PC-3 (cell line): ENCODE measurements at regions not wholly inside any gene's neighbourhood (a gene's known extent, or its start where the extent isn't known, plus 50 kb on each side); places are given as distances from the start of the nearest gene placed in this dataset.

ENCODE experiments used
- ATAC-seq: fragments of 200-7000 bp; cut with Tn5 transposase; 2 replicates; pipeline ENCODE4 v1.9.1; 2020; ENCODE audit warnings: mild to moderate bottlenecking, moderate library complexity
- BruUV-seq: library from RNA; stranded (reverse); fragments of 400-500 nt; replicated peaks from 2 replicates; lab custom pipeline; 2021; lab: Mats Ljungman, UMichigan
- CTCF ChIA-PET: fragments of 300-600 bp; sonication (Branson Sonifier 250); formaldehyde crosslinking; loops from one replicate; lab custom pipeline; 2022; ENCODE audit warnings: antibody characterized with exemption; lab: Charles Lee
- POLR2A ChIA-PET: fragments of 300-600 bp; sonication (Branson Sonifier 250); formaldehyde crosslinking; loops from one replicate; lab custom pipeline; 2022; ENCODE audit warnings: antibody characterized with exemption; ENCODE audit not compliant: unreplicated experiment; lab: Charles Lee
- DNase-seq: peaks from one replicate; pipeline ENCODE4 v3.0.0-alpha.2; 2015
- H2AFZ ChIP-seq: fragments of 300-600 bp; sonication (generic); 2 replicates; pipeline ENCODE4 v1.6.0; 2016; ENCODE audit warnings: antibody characterized with exemption, low read length
- H3F3A ChIP-seq: fragments of 300-600 bp; sonication (generic); one replicate; pipeline ENCODE4 v1.6.0; 2017; ENCODE audit warnings: antibody characterized with exemption, low read length, control low read depth, mild to moderate bottlenecking; ENCODE audit not compliant: unreplicated experiment
- H3K27ac ChIP-seq: fragments of 300-600 bp; sonication (generic); 2 replicates; pipeline ENCODE4 v1.5.1; 2016; ENCODE audit warnings: mild to moderate bottlenecking, low read length
- H3K27me3 ChIP-seq: fragments of 300-600 bp; sonication (generic); 2 replicates; pipeline ENCODE4 v1.6.1; 2016; ENCODE audit warnings: low read length, mixed read lengths
- H3K36me3 ChIP-seq: fragments of 300-600 bp; sonication (generic); 2 replicates; pipeline ENCODE4 v1.6.1; 2016; ENCODE audit warnings: low read depth, mixed run types, low read length, mixed read lengths
- H3K4me1 ChIP-seq: fragments of 300-600 bp; sonication (generic); 2 replicates; pipeline ENCODE4 v1.5.1; 2016; ENCODE audit warnings: low read length; ENCODE audit not compliant: insufficient read depth
- H3K4me2 ChIP-seq: fragments of 300-600 bp; sonication (generic); 2 replicates; pipeline ENCODE4 v1.6.0; 2016; ENCODE audit warnings: low read length
- H3K4me3 ChIP-seq: fragments of 300-600 bp; sonication (generic); 2 replicates; pipeline ENCODE4 v1.5.1; 2016; ENCODE audit warnings: mild to moderate bottlenecking, low read length, mixed read lengths
- H3K79me2 ChIP-seq: fragments of 300-600 bp; sonication (generic); 2 replicates; pipeline ENCODE4 v1.6.1; 2017; ENCODE audit warnings: low read length, mixed read lengths
- H3K9ac ChIP-seq: fragments of 300-600 bp; sonication (generic); 2 replicates; pipeline ENCODE4 v1.6.0; 2016; ENCODE audit warnings: mild to moderate bottlenecking, low read length
- H3K9me2 ChIP-seq: fragments of 300-600 bp; sonication (generic); replicated peaks from 2 replicates; pipeline ENCODE4 v1.6.1; 2016; ENCODE audit warnings: mixed run types, low read length, mixed read lengths
- H3K9me3 ChIP-seq: fragments of 300-600 bp; sonication (generic); 2 replicates; pipeline ENCODE4 v1.6.1; 2016; ENCODE audit warnings: low read length, mixed read lengths
- H4K20me1 ChIP-seq: fragments of 300-600 bp; sonication (generic); 2 replicates; pipeline ENCODE4 v1.6.1; 2016; ENCODE audit warnings: low read length, mixed read lengths
- EZH2 ChIP-seq: fragments of 300-600 bp; sonication (generic); IDR thresholded peaks from one replicate; pipeline ENCODE4 v1.6.1; 2017; ENCODE audit warnings: antibody characterized with exemption, mild to moderate bottlenecking, low read length; ENCODE audit not compliant: unreplicated experiment
- EZH2phosphoT487 ChIP-seq: fragments of 300-600 bp; sonication (generic); IDR thresholded peaks from 2 replicates; pipeline ENCODE4 v1.6.1; 2018; ENCODE audit warnings: mild to moderate bottlenecking, antibody characterized with exemption, low read length, borderline replicate concordance
- intact Hi-C: fragments of 100-400 bp; cut with micrococcal nuclease; formaldehyde crosslinking; loops from 2 replicates; pipeline ENCODE4 v1.9.0; 2023
- TF ChIP-seq, protein P1 (sequence below): fragments of 300-600 bp; sonication (generic); conservative IDR thresholded peaks from 2 replicates; pipeline ENCODE4 v1.5.1; 2017; ENCODE audit warnings: antibody characterized with exemption, low read depth, mild to moderate bottlenecking, low read length

DNA sequence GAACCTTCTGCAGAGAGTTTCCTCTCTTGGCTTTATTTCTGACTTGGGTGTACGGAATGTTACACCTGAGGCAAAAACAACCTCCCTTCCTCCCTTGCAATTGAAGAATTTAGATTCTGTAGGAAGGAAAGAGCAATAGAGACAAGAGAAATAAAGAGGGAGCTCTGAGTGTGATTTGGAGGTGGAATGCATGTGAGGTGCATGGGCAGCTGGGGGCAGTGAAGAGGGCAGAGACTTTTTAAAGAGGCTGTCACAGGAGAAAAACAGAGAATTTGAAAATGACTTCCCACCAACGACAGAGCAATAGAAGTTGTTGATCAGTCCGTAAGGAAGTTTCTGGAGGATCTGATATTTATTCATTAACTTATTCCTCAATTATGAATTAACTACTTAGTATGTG lies 172.0 kb upstream of the B3GALT2 start:
- ATAC-seq (no peak), DNase-seq (no peak)

GRCh38 chr1:193356249-193356648 lies 169.8 kb upstream of the B3GALT2 start:
- BruUV-seq = no TSS peak

More for the DNA sequence above, 172.0 kb upstream of the B3GALT2 start:
- BruUV-seq = no TSS peak
- H3K36me3 ChIP-seq = no peaks in the 10 kb centered on the region
- no peak overlapping the region for H3K9ac ChIP-seq
- H3K4me2 ChIP-seq = no peak overlapping the region
- intact Hi-C loops = no loop called here
- TF ChIP-seq EZH2 (no peak), EZH2phosphoT487 (no peak)
- TF ChIP-seq, protein P1, sequence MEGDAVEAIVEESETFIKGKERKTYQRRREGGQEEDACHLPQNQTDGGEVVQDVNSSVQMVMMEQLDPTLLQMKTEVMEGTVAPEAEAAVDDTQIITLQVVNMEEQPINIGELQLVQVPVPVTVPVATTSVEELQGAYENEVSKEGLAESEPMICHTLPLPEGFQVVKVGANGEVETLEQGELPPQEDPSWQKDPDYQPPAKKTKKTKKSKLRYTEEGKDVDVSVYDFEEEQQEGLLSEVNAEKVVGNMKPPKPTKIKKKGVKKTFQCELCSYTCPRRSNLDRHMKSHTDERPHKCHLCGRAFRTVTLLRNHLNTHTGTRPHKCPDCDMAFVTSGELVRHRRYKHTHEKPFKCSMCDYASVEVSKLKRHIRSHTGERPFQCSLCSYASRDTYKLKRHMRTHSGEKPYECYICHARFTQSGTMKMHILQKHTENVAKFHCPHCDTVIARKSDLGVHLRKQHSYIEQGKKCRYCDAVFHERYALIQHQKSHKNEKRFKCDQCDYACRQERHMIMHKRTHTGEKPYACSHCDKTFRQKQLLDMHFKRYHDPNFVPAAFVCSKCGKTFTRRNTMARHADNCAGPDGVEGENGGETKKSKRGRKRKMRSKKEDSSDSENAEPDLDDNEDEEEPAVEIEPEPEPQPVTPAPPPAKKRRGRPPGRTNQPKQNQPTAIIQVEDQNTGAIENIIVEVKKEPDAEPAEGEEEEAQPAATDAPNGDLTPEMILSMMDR = no peak
- H3K27ac ChIP-seq = no peak overlapping the region
- H3K9me3 ChIP-seq = no peaks in the 10 kb centered on the region
- H3K9me2 ChIP-seq = no peaks in the 10 kb centered on the region
- ChIA-PET POLR2A (no interaction called here), CTCF (no interaction called here)
- no peak overlapping the region for H3K4me3 ChIP-seq
- no peaks in the 10 kb centered on the region for H3F3A ChIP-seq
- no peak overlapping the region for H2AFZ ChIP-seq
- H4K20me1 ChIP-seq = no peaks in the 10 kb centered on the region
- no peaks in the 10 kb centered on the region for H3K79me2 ChIP-seq
- peaks cover 13% of the 10 kb centered on the region for H3K4me1 ChIP-seq
- H3K27me3 ChIP-seq = no peaks in the 10 kb centered on the region

GRCh38 chr1:193355626-193356025 lies 169.2 kb upstream of the B3GALT2 start:
- ATAC-seq = no peak
- intact Hi-C loops = no loop called here
- H3F3A ChIP-seq = no peaks in the 10 kb centered on the region
- H3K4me1 ChIP-seq = peaks cover 13% of the 10 kb centered on the region
- H2AFZ ChIP-seq = no peak overlapping the region
- H3K9me3 ChIP-seq = no peaks in the 10 kb centered on the region
- DNase-seq = no peak
- TF ChIP-seq, protein P1 = no peak
- TF ChIP-seq EZH2 = no peak
- POLR2A ChIA-PET = interaction anchor here (0.6 kb wide), 1 partner anchor 263 kb away, joined by 4 read pairs; no protein-coding TSS in a partner anchor
- no peaks in the 10 kb centered on the region for H3K27me3 ChIP-seq
- CTCF ChIA-PET = no interaction called here
- H3K9ac ChIP-seq = no peak overlapping the region
- H3K4me3 ChIP-seq = no peak overlapping the region
- H3K79me2 ChIP-seq = no peaks in the 10 kb centered on the region
- BruUV-seq = no TSS peak
- H3K4me2 ChIP-seq = peak overlapping the region; percentile 47
- H4K20me1 ChIP-seq = no peaks in the 10 kb centered on the region
- no peaks in the 10 kb centered on the region for H3K9me2 ChIP-seq
- no peaks in the 10 kb centered on the region for H3K36me3 ChIP-seq
- no peak overlapping the region for H3K27ac ChIP-seq

More at GRCh38 chr1:193356249-193356648, 169.8 kb upstream of the B3GALT2 start:
- no peaks in the 10 kb centered on the region for H4K20me1 ChIP-seq
- no peak for TF ChIP-seq EZH2phosphoT487
- no peak overlapping the region for H3K27ac ChIP-seq
- no peak overlapping the region for H3K4me3 ChIP-seq
- H3K79me2 ChIP-seq = no peaks in the 10 kb centered on the region
- H2AFZ ChIP-seq = no peak overlapping the region
- no peak for DNase-seq
- H3K4me1 ChIP-seq = peaks cover 13% of the 10 kb centered on the region
- no peaks in the 10 kb centered on the region for H3K9me2 ChIP-seq
- no peaks in the 10 kb centered on the region for H3F3A ChIP-seq
- ChIA-PET CTCF (no interaction called here), POLR2A (no interaction called here)
- no peak for ATAC-seq
- no peak overlapping the region for H3K4me2 ChIP-seq
- no peaks in the 10 kb centered on the region for H3K27me3 ChIP-seq
- H3K9ac ChIP-seq = no peak overlapping the region
- no peaks in the 10 kb centered on the region for H3K9me3 ChIP-seq
- H3K36me3 ChIP-seq = no peaks in the 10 kb centered on the region
- intact Hi-C loops = no loop called here
